PC-3 (cell line): ENCODE measurements at regions not wholly inside any gene's neighbourhood (a gene's known extent, or its start where the extent isn't known, plus 50 kb on each side); places are given as distances from the start of the nearest gene placed in this dataset.

Experiments
- ATAC-seq: fragments of 200-7000 bp; cut with Tn5 transposase; 2 replicates; pipeline ENCODE4 v1.9.1; 2020; ENCODE audit warnings: mild to moderate bottlenecking, moderate library complexity
- BruUV-seq: library from RNA; stranded (reverse); fragments of 400-500 nt; replicated peaks from 2 replicates; lab custom pipeline; 2021; lab: Mats Ljungman, UMichigan
- CTCF ChIA-PET: fragments of 300-600 bp; sonication (Branson Sonifier 250); formaldehyde crosslinking; loops from one replicate; lab custom pipeline; 2022; ENCODE audit warnings: antibody characterized with exemption; lab: Charles Lee
- POLR2A ChIA-PET: fragments of 300-600 bp; sonication (Branson Sonifier 250); formaldehyde crosslinking; loops from one replicate; lab custom pipeline; 2022; ENCODE audit warnings: antibody characterized with exemption; ENCODE audit not compliant: unreplicated experiment; lab: Charles Lee
- DNase-seq: peaks from one replicate; pipeline ENCODE4 v3.0.0-alpha.2; 2015
- H2AFZ ChIP-seq: fragments of 300-600 bp; sonication (generic); 2 replicates; pipeline ENCODE4 v1.6.0; 2016; ENCODE audit warnings: antibody characterized with exemption, low read length
- H3F3A ChIP-seq: fragments of 300-600 bp; sonication (generic); one replicate; pipeline ENCODE4 v1.6.0; 2017; ENCODE audit warnings: antibody characterized with exemption, low read length, control low read depth, mild to moderate bottlenecking; ENCODE audit not compliant: unreplicated experiment
- H3K27ac ChIP-seq: fragments of 300-600 bp; sonication (generic); 2 replicates; pipeline ENCODE4 v1.5.1; 2016; ENCODE audit warnings: mild to moderate bottlenecking, low read length
- H3K27me3 ChIP-seq: fragments of 300-600 bp; sonication (generic); 2 replicates; pipeline ENCODE4 v1.6.1; 2016; ENCODE audit warnings: low read length, mixed read lengths
- H3K36me3 ChIP-seq: fragments of 300-600 bp; sonication (generic); 2 replicates; pipeline ENCODE4 v1.6.1; 2016; ENCODE audit warnings: low read depth, mixed run types, low read length, mixed read lengths
- H3K4me1 ChIP-seq: fragments of 300-600 bp; sonication (generic); 2 replicates; pipeline ENCODE4 v1.5.1; 2016; ENCODE audit warnings: low read length; ENCODE audit not compliant: insufficient read depth
- H3K4me2 ChIP-seq: fragments of 300-600 bp; sonication (generic); 2 replicates; pipeline ENCODE4 v1.6.0; 2016; ENCODE audit warnings: low read length
- H3K4me3 ChIP-seq: fragments of 300-600 bp; sonication (generic); 2 replicates; pipeline ENCODE4 v1.5.1; 2016; ENCODE audit warnings: mild to moderate bottlenecking, low read length, mixed read lengths
- H3K79me2 ChIP-seq: fragments of 300-600 bp; sonication (generic); 2 replicates; pipeline ENCODE4 v1.6.1; 2017; ENCODE audit warnings: low read length, mixed read lengths
- H3K9ac ChIP-seq: fragments of 300-600 bp; sonication (generic); 2 replicates; pipeline ENCODE4 v1.6.0; 2016; ENCODE audit warnings: mild to moderate bottlenecking, low read length
- H3K9me2 ChIP-seq: fragments of 300-600 bp; sonication (generic); replicated peaks from 2 replicates; pipeline ENCODE4 v1.6.1; 2016; ENCODE audit warnings: mixed run types, low read length, mixed read lengths
- H3K9me3 ChIP-seq: fragments of 300-600 bp; sonication (generic); 2 replicates; pipeline ENCODE4 v1.6.1; 2016; ENCODE audit warnings: low read length, mixed read lengths
- H4K20me1 ChIP-seq: fragments of 300-600 bp; sonication (generic); 2 replicates; pipeline ENCODE4 v1.6.1; 2016; ENCODE audit warnings: low read length, mixed read lengths
- CTCF ChIP-seq: fragments of 300-600 bp; sonication (generic); conservative IDR thresholded peaks from 2 replicates; pipeline ENCODE4 v1.5.1; 2017; ENCODE audit warnings: antibody characterized with exemption, low read depth, mild to moderate bottlenecking, low read length
- EZH2 ChIP-seq: fragments of 300-600 bp; sonication (generic); IDR thresholded peaks from one replicate; pipeline ENCODE4 v1.6.1; 2017; ENCODE audit warnings: antibody characterized with exemption, mild to moderate bottlenecking, low read length; ENCODE audit not compliant: unreplicated experiment
- EZH2phosphoT487 ChIP-seq: fragments of 300-600 bp; sonication (generic); IDR thresholded peaks from 2 replicates; pipeline ENCODE4 v1.6.1; 2018; ENCODE audit warnings: mild to moderate bottlenecking, antibody characterized with exemption, low read length, borderline replicate concordance
- intact Hi-C: fragments of 100-400 bp; cut with micrococcal nuclease; formaldehyde crosslinking; loops from 2 replicates; pipeline ENCODE4 v1.9.0; 2023

GRCh38 chr4:123767806-123768205 is 371.2 kb downstream of the SPRY1 start:
- ATAC-seq, result no peak
- Histone ChIP-seq H3F3A (no peaks in the 10 kb centered on the region), H3K27ac (no peak overlapping the region), H3K9me3 (no peaks in the 10 kb centered on the region), H3K79me2 (no peaks in the 10 kb centered on the region), H3K9me2 (no peaks in the 10 kb centered on the region), H4K20me1 (no peaks in the 10 kb centered on the region), H3K36me3 (no peaks in the 10 kb centered on the region), H3K27me3 (no peaks in the 10 kb centered on the region), H3K4me1 (no peaks in the 10 kb centered on the region), H2AFZ (no peak overlapping the region), H3K9ac (no peak overlapping the region), H3K4me2 (no peak overlapping the region), H3K4me3 (no peak overlapping the region)
- POLR2A ChIA-PET, result interaction anchor here (0.6 kb wide), 1 partner anchor 271 kb away, joined by 5 read pairs; no protein-coding TSS in a partner anchor
- intact Hi-C loops, result no loop called here
- DNase-seq, result no peak
- CTCF ChIA-PET, result no interaction called here
- no TSS peak for BruUV-seq
- TF ChIP-seq EZH2 (no peak), CTCF (no peak), EZH2phosphoT487 (no peak)

GRCh38 chr4:123770884-123771283 is 374.3 kb downstream of the SPRY1 start:
- H3K9me3 ChIP-seq, result no peaks in the 10 kb centered on the region
- BruUV-seq, result no TSS peak
- no peak for ATAC-seq
- H3K79me2 ChIP-seq, result no peaks in the 10 kb centered on the region
- no peak overlapping the region for H3K4me2 ChIP-seq
- H2AFZ ChIP-seq, result no peak overlapping the region
- ChIA-PET POLR2A (no interaction called here), CTCF (no interaction called here)
- no peaks in the 10 kb centered on the region for H4K20me1 ChIP-seq
- H3K9ac ChIP-seq, result no peak overlapping the region
- intact Hi-C loops, result loop anchor here (5.0 to 10.0 kb wide), 3 partner anchors 66 to 1514 kb away; no protein-coding TSS in a partner anchor
- DNase-seq, result no peak
- H3K4me3 ChIP-seq, result no peak overlapping the region
- no peaks in the 10 kb centered on the region for H3K9me2 ChIP-seq
- no peaks in the 10 kb centered on the region for H3K27me3 ChIP-seq
- TF ChIP-seq CTCF (no peak), EZH2phosphoT487 (no peak), EZH2 (no peak)
- H3K4me1 ChIP-seq, result no peaks in the 10 kb centered on the region
- H3F3A ChIP-seq, result no peaks in the 10 kb centered on the region
- H3K36me3 ChIP-seq, result no peaks in the 10 kb centered on the region
- H3K27ac ChIP-seq, result no peak overlapping the region

- Histone ChIP-seq H3K36me3 (no peaks in the 10 kb centered on the region), H3K9me2 (no peaks in the 10 kb centered on the region), H3K27ac (no peak overlapping the region), H3K27me3 (no peaks in the 10 kb centered on the region), H3F3A (no peaks in the 10 kb centered on the region), H3K4me2 (no peak overlapping the region), H3K4me1 (no peaks in the 10 kb centered on the region), H2AFZ (no peak overlapping the region), H3K9ac (no peak overlapping the region), H4K20me1 (no peaks in the 10 kb centered on the region), H3K79me2 (no peaks in the 10 kb centered on the region), H3K4me3 (no peak overlapping the region), H3K9me3 (no peaks in the 10 kb centered on the region)
- ATAC-seq (no peak), DNase-seq (no peak)
- intact Hi-C loops, result loop anchor here (10.0 kb wide), 1 partner anchor 1509 kb away; no protein-coding TSS in a partner anchor
- TF ChIP-seq CTCF (no peak), EZH2phosphoT487 (no peak), EZH2 (no peak)
- ChIA-PET CTCF (interaction anchor here (0.5 kb wide), 2 partner anchors 30 to 547 kb away, joined by 3 read pairs; no protein-coding TSS in a partner anchor), POLR2A (interaction anchor here (0.5 kb wide), 1 partner anchor 23 kb away, joined by 3 read pairs; no protein-coding TSS in a partner anchor)
- BruUV-seq, result no TSS peak
These were observed 379.7 kb downstream of the SPRY1 start for GRCh38 chr4:123776267-123776666.
